Subcutaneous abdominal adipose tissue (tissue), 5 donors: ENCODE measurements at regions not wholly inside any gene's neighbourhood (a gene's known extent, or its start where the extent isn't known, plus 50 kb on each side); places are given as distances from the start of the nearest gene placed in this dataset.

ENCODE experiments used
- H3K27ac ChIP-seq: one replicate; pipeline ENCODE4 v1.7.0; 2013; ENCODE audit warnings: low read depth, mild to moderate bottlenecking, inconsistent platforms, low read length, moderate library complexity
- H3K27me3 ChIP-seq, 5 donors: one replicate each; pipeline ENCODE4 v1.7.0; 2013; ENCODE audit warnings: low read length in 5 of 5, inconsistent platforms in 1 of 5; ENCODE audit not compliant: control insufficient read depth in 5 of 5, insufficient read depth in 4 of 5
- H3K36me3 ChIP-seq, 5 donors: one replicate each; pipeline ENCODE4 v1.7.0; 2013; ENCODE audit warnings: low read length in 5 of 5; ENCODE audit not compliant: control insufficient read depth in 5 of 5, insufficient read depth in 5 of 5
- H3K4me1 ChIP-seq, 5 donors: one replicate each; pipeline ENCODE4 v1.7.0; 2013; ENCODE audit warnings: low read length in 5 of 5, mild to moderate bottlenecking in 3 of 5, moderate library complexity in 1 of 5; ENCODE audit not compliant: control insufficient read depth in 5 of 5, insufficient read depth in 5 of 5
- H3K4me3 ChIP-seq, 5 donors: one replicate each; pipeline ENCODE4 v1.7.0; 2013; ENCODE audit warnings: low read length in 5 of 5, low read depth in 1 of 5
- H3K9ac ChIP-seq, 5 donors: one replicate each; pipeline ENCODE4 v1.7.0; 2013; ENCODE audit warnings: low read length in 5 of 5, mild to moderate bottlenecking in 4 of 5, moderate library complexity in 3 of 5
- H3K9me3 ChIP-seq, 5 donors: one replicate each; pipeline ENCODE4 v1.7.0; 2013; ENCODE audit warnings: low read length in 5 of 5; ENCODE audit not compliant: control insufficient read depth in 5 of 5
- donor health status: healthy.
- donor health status: healthy.
- donor health status: healthy.
- donor health status: healthy.
- donor health status: healthy.

DNA sequence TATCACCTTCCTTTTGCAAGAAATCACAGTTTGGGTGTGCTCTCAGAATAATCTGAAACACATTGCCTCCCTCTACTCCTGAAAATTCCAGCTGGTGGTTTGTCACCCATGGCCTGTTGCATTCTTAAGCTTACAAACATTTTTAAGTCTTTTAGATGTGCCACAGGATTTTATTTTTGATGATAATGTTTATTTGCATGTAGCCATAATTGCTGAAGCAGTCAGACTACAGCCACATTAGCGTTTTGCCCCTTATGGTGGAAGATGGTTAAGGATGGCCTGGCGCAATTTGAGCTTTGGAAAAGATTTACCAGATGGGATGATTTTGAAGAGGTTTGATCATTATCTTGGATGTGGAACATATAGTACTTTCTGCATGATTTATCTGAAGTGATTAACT, 439.5 kb downstream of the MEIS1 start:
- H3K4me3 ChIP-seq: no peak overlapping the region
- no peaks in the 10 kb centered on the region for H3K9me3 ChIP-seq
- no peak overlapping the region for H3K27ac ChIP-seq
- H3K4me1 ChIP-seq: no peaks in the 10 kb centered on the region
- no peaks in the 10 kb centered on the region for H3K36me3 ChIP-seq
- no peaks in the 10 kb centered on the region for H3K27me3 ChIP-seq
- no peak overlapping the region for H3K9ac ChIP-seq

- Histone ChIP-seq H3K27ac (no peak overlapping the region), H3K4me3 (no peak overlapping the region), H3K9me3 (no peaks in the 10 kb centered on the region), H3K4me1 (no peaks in the 10 kb centered on the region), H3K9ac (no peak overlapping the region), H3K36me3 (no peaks in the 10 kb centered on the region), H3K27me3 (no peaks in the 10 kb centered on the region)
Measured at GRCh38 chr2:66875941-66876462, 441.1 kb downstream of the MEIS1 start.

GRCh38 chr2:66885775-66886383, 451.0 kb downstream of the MEIS1 start:
- Histone ChIP-seq H3K4me1 (peaks cover 0 to 12% (median 4%) of the 10 kb centered on the region in 5 donors), H3K9ac (no peak overlapping the region), H3K27me3 (no peaks in the 10 kb centered on the region), H3K9me3 (no peaks in the 10 kb centered on the region), H3K27ac (no peak overlapping the region), H3K4me3 (no peak overlapping the region), H3K36me3 (no peaks in the 10 kb centered on the region)

DNA sequence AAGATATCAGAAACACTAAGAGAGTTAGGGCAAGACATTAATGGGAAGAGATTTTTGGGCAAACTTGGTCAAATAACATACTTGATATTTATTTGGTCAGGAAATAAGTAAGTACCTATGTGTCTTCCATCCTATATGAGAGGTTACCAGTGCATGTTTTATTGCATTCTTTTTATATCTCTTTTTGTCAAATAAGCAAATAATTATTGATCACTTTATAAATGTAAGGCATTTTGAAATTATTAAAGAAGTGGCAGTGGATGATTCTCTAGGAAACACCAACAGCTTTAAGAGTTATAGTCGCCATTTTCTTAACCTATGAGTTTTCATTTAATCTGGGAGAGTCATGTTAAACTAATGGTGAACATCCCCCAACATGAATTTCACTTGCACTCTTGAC, 453.3 kb downstream of the MEIS1 start:
- Histone ChIP-seq H3K36me3 (no peaks in the 10 kb centered on the region), H3K9me3 (peaks cover 0 to 2% (median 0%) of the 10 kb centered on the region in 5 donors), H3K27ac (no peak overlapping the region), H3K9ac (no peak overlapping the region), H3K27me3 (no peaks in the 10 kb centered on the region), H3K4me1 (peaks cover 0 to 12% (median 4%) of the 10 kb centered on the region in 5 donors), H3K4me3 (no peak overlapping the region)

GRCh38 chr2:66888791-66889631, 454.1 kb downstream of the MEIS1 start:
- Histone ChIP-seq H3K27ac (no peak overlapping the region), H3K27me3 (no peaks in the 10 kb centered on the region), H3K4me1 (peaks cover 0 to 12% (median 4%) of the 10 kb centered on the region in 5 donors), H3K9ac (no peak overlapping the region), H3K4me3 (no peak overlapping the region), H3K36me3 (no peaks in the 10 kb centered on the region), H3K9me3 (peaks cover 0 to 2% (median 0%) of the 10 kb centered on the region in 5 donors)

- H3K9me3 ChIP-seq: peaks cover 0 to 2% (median 0%) of the 10 kb centered on the region in 5 donors
- H3K4me1 ChIP-seq: peaks cover 0 to 12% (median 4%) of the 10 kb centered on the region in 5 donors
- H3K9ac ChIP-seq: no peak overlapping the region
- H3K27ac ChIP-seq: no peak overlapping the region
- H3K36me3 ChIP-seq: no peaks in the 10 kb centered on the region
- H3K27me3 ChIP-seq: no peaks in the 10 kb centered on the region
- H3K4me3 ChIP-seq: no peak overlapping the region
Measured at GRCh38 chr2:66889632-66889882, 454.6 kb downstream of the MEIS1 start.

- Histone ChIP-seq H3K27me3 (no peaks in the 10 kb centered on the region), H3K4me1 (peaks cover 0 to 12% (median 4%) of the 10 kb centered on the region in 5 donors), H3K4me3 (no peak overlapping the region), H3K9me3 (peaks cover 0 to 2% (median 0%) of the 10 kb centered on the region in 5 donors), H3K36me3 (no peaks in the 10 kb centered on the region), H3K27ac (no peak overlapping the region), H3K9ac (no peak overlapping the region)
Measured at GRCh38 chr2:66890166-66890742, 455.3 kb downstream of the MEIS1 start.

- no peaks in the 10 kb centered on the region for H3K36me3 ChIP-seq
- no peaks in the 10 kb centered on the region for H3K27me3 ChIP-seq
- no peak overlapping the region for H3K4me3 ChIP-seq
- no peak overlapping the region for H3K9ac ChIP-seq
- peaks cover 0 to 17% (median 3%) of the 10 kb centered on the region in 5 donors for H3K4me1 ChIP-seq
- peaks cover 0 to 2% (median 0%) of the 10 kb centered on the region in 5 donors for H3K9me3 ChIP-seq
- H3K27ac ChIP-seq: no peak overlapping the region
Measured at GRCh38 chr2:66895206-66895605, 460.3 kb downstream of the MEIS1 start.

- Histone ChIP-seq H3K27ac (no peak overlapping the region), H3K4me3 (no peak overlapping the region), H3K27me3 (no peaks in the 10 kb centered on the region), H3K9me3 (peaks cover 0 to 2% (median 0%) of the 10 kb centered on the region in 5 donors), H3K36me3 (no peaks in the 10 kb centered on the region), H3K9ac (no peak overlapping the region), H3K4me1 (peaks cover 0 to 17% (median 3%) of the 10 kb centered on the region in 5 donors)
Measured at GRCh38 chr2:66896131-66896530, 461.2 kb downstream of the MEIS1 start.

DNA sequence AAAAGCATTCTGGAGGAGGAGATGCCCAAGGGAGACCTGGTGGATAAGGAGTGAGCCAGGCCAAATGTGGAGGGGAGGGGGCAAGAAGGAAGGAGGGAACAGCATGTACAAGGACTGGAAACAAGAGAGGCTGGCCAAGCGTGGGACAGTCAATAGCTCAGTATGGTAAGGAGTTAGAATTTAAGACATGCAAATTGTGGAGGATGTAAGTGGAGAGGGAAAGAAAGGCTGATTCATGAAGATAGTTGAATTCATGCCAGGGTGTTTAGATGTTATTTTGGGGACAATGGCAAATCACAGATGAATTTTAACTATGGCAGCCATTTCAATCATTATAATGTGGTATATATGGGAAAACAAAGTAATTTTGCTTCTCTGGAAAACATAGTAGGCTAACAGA, 462.3 kb downstream of the MEIS1 start:
- Histone ChIP-seq H3K4me1 (peaks cover 0 to 17% (median 3%) of the 10 kb centered on the region in 5 donors), H3K9ac (no peak overlapping the region), H3K27me3 (no peaks in the 10 kb centered on the region), H3K27ac (no peak overlapping the region), H3K4me3 (no peak overlapping the region), H3K36me3 (no peaks in the 10 kb centered on the region), H3K9me3 (no peaks in the 10 kb centered on the region)
